HG03060 (cell line): ENCODE measurements at regions not wholly inside any gene's neighbourhood (a gene's known extent, or its start where the extent isn't known, plus 50 kb on each side); places are given as distances from the start of the nearest gene placed in this dataset.

ENCODE experiments used
- ATAC-seq: cut with Tn5 transposase; IDR thresholded peaks from one replicate; pipeline ENCODE4 v1.9.1; 2021; ENCODE audit warnings: low read depth, moderate number of reproducible peaks; ENCODE audit not compliant: unreplicated experiment

- ATAC-seq = no peak
Measured at GRCh38 chr12:58509116-58509885, 411.0 kb downstream of the LRIG3 start.

DNA sequence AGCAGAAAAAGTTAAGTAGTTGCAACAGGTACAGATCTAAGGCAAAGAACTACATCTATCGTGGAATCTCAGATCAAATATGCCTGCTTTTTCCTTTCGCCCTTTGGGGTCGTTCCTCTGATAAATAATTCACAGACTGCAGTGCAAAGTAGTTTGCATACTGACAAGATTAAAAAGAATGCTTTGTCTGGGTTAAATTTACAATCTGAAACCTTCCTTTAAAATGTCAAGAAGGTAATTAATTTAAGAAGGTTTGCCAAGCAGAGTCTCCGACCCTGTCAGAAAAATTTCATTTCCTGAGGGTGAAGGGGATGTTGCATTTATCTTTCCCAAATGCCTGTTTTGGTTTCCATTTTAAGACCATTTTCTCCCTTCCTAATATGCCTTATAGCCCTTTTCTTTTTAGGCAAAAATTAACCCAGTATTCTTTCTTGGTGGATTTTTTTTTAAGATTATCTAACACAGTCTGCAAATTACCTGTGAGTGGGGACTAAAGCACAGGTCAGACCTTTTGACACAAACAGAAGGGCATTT, 406.9 kb downstream of the LRIG3 start:
- ATAC-seq = no peak

- ATAC-seq = no peak
Measured at GRCh38 chr12:58513852-58514251, 406.5 kb downstream of the LRIG3 start.

DNA sequence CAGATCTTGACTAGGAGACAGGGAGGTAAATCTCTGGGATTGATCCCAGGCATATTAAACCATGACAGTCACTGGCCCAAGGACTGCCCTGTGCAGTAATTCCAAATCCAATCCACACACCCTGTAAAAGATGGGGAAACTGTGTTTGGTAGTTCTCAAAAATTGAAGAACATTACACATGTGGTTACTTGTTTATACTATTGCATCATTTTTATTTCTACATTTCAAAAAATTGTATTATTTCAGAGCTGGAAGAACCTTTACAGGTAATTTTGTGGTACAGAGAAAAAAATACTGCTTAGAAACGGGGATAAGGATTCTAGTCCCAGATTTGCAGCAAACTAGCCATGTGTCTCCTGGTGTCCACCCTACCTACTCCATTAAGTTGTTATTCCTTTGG, 400.5 kb downstream of the LRIG3 start:
- ATAC-seq = no peak

DNA sequence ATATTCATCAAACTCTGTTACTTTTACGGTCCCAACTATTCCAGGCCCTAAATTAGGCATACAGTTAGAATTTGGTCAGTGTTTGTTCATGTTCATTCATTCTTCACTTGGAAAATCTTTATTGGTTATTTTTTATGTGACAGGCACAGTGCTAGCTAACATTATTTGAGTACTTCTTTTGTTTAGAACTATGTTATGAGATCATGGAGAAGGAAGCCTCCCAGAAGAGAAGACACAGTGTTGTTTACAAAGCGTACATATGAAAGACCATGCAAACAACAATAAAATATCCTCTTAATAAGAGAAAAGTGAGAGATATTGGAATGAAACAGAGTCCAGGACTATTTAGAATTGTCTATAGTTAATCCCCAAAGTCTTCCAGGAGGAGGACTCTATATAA, 399.2 kb downstream of the LRIG3 start:
- no peak for ATAC-seq

- no peak for ATAC-seq
Measured at GRCh38 chr12:58521796-58522195, 398.5 kb downstream of the LRIG3 start.

DNA sequence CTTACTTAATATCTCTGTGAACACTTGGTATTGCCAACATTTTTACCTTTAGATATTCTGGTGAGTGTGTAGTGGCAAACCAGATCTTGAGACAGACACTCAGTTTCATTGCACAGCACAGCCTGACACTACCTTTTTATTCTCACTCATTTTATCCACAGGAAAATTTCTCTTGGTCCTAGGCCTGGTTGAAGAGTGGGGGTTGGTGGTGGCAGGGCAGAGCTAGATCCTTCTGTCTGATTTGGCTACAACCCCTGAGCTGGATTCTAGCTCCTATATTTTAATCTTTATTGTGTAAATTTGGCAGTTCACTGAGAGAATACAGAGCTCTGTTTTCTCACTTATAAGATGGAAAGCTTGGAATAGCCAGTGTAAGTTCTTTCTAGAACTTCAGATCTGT, 396.9 kb downstream of the LRIG3 start:
- ATAC-seq = no peak

- ATAC-seq = no peak
Measured at GRCh38 chr12:58528271-58528670, 392.0 kb downstream of the LRIG3 start.

DNA sequence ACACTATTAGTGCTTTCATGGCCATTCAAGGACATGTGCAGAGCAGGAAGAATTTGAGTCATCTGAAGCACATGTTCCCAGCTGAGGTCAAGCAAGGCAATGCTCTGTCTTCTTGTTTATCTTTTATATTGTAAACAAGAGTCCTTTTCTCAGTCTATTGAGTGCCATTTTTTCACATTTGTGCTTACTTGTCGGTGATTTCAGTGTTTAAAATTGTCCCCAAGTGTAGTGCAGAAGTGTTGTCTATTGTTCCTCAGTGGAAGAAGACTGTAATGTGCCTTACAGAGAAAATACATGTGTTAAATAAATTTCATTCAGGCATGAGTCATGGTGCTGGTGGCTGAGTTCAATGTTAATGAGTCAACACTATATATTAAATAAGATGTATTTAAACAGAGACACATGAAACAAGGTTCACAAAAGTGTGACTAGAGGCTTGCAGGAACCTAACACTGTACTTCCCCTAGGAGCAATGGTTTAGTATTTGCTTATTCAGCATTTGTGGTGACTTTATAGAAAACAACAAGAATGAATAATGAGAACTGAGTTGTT, 391.1 kb downstream of the LRIG3 start:
- no peak for ATAC-seq

- ATAC-seq = no peak
Measured at GRCh38 chr12:58529897-58530741, 390.2 kb downstream of the LRIG3 start.

- ATAC-seq = no peak
Measured at GRCh38 chr12:58530742-58531062, 389.6 kb downstream of the LRIG3 start.

- no peak for ATAC-seq
Measured at GRCh38 chr12:58532855-58533608, 387.3 kb downstream of the LRIG3 start.

GRCh38 chr12:58533652-58534051, 386.7 kb downstream of the LRIG3 start:
- no peak for ATAC-seq

- no peak for ATAC-seq
Measured at GRCh38 chr12:58537278-58537677, 383.0 kb downstream of the LRIG3 start.

GRCh38 chr12:58539295-58539694, 381.0 kb downstream of the LRIG3 start:
- no peak for ATAC-seq

DNA sequence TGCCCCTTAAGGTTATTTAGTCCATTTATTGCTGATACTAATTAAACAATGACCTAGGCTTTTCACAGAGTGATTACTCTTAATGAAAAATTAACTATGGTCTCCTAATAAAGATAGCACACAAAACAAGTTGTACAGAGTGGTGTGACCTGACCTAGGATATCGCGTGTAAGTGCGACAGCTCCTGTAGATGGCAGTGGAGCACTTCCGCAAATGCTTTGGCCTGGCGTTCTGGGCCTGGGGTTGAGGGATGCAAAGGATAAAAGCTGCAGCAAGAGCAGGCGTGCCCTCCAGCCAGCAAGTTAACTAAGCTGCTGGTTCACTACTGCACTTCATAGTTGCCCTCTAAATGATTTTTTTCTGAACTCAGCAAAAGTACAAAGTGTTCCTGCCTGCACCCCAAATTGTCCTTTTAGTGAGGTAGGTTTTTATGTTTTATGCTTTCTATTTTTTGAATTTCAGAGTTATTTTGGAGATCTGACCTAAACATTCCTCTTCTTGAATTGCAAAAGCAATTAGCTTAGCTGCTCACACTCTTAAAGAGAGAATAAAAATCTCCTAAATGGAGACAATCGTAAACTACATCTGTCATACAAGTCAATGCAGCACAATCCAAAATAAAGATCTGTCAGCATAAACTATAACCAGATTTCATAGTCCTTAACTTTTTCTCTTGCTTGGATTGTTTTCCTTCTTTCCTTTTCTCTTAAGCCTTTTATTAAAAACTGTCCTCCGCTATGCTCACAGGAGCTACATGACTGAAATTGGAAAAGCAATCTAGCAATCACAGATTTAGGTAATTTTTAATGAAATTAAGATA, 379.6 kb downstream of the LRIG3 start:
- no peak for ATAC-seq

DNA sequence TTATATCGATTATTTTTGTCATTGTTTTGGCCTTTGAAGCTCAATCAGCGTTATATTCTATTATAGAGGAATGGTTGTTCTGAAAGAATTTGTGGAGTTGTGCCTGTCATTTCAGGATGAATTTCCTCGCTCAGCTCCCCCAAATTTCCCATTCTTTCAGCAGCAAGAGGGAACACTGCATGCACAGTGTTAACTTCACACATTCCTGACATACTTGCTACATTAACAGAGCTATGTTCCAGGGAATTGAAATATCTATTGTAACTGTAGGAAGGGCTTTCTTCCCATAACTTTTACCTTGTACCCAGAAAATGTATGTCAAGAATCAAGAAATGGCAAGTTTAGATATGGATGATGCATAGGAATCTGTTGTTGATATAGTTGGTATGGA, 379.0 kb downstream of the LRIG3 start:
- no peak for ATAC-seq

DNA sequence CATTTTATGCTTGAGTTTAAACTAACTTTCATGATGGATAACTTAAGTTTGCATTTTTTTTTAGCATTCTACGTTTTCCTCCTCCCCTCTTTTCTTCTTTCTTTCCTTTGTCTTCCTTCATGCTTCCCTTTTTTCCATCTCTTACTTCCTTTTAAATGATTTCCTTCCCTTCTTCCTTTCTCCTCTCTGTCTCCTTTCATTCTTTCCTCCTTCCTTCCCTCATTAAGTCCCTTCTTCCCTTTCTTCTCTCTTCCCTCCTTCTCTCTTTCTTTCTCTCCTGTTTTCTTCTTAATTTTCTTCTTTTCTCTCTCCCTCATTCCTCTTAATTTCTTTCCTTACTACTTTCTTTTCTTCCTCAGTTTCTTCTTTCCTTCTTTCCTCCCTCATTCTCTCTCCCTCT, 376.0 kb downstream of the LRIG3 start:
- no peak for ATAC-seq

GRCh38 chr12:58547217-58547616, 373.1 kb downstream of the LRIG3 start:
- ATAC-seq = no peak

DNA sequence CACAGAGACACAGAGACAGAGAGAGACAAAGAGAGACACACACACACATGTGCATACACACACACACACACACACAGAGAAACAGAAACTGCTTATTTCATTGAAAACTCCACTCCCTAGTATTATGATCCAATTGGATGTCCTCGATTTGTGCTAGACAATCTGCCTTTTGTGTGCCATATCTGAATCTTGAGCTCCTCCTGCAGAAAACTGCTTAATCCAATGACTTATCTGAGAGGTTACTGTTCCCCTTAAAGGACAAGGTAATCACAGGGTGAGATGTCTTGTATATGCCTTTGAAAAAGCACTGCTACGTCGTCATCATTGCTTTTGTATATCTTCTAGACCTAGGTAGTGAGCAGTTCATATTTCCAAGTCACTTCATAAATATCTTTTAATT, 371.5 kb downstream of the LRIG3 start:
- ATAC-seq = no peak
